AG08396 (cell line): ENCODE measurements at regions not wholly inside any gene's neighbourhood (a gene's known extent, or its start where the extent isn't known, plus 50 kb on each side); places are given as distances from the start of the nearest gene placed in this dataset.
"Not testable (repeated sequence)": the region's sequence is repeated elsewhere in the genome, so short reads cannot be mapped to it uniquely, and the experiment has no call there.

Source experiments
- DNase-seq: peaks from one replicate; pipeline ENCODE4 v3.0.0; 2012; ENCODE audit warnings: low spot score, mixed read lengths

DNA sequence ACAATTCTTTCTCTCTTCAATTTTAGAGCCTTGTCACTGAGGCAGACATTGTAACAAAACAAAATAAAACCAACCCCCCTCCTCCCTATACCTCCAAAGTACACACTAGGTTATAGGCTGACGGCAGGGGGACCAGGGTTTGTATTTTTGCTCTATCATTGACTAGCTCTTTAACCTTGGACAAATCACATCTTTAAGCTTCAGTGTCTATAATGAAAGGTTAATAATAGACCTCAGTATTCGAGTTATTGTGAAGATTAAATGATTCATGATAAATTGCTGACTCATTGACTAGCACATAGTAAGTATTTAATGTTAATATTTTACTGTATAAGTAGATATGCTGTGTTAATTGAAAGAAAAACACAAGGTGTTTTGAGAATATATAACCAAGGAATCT, 1267.6 kb upstream of the ADGRL2 start:
- DNase-seq = no peak

DNA sequence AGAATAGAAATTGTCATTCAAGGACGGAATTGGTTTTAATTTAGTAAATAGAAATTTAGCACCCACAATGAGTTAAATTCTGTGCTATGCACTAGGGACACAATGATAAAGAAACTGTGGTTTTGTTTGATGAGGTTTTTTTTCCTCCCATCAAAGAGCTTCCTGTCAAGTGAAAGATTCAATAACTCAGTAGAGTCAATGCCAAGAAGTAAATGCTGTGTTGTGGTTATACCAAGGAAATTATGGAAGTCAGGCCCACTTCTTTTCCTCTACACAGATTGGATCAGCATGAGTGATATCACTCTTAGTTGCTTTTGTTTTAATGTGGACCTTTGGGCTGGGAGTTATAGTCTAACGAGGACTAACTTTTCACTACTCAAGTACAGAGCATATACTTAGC, 1269.6 kb upstream of the ADGRL2 start:
- DNase-seq = no peak

DNA sequence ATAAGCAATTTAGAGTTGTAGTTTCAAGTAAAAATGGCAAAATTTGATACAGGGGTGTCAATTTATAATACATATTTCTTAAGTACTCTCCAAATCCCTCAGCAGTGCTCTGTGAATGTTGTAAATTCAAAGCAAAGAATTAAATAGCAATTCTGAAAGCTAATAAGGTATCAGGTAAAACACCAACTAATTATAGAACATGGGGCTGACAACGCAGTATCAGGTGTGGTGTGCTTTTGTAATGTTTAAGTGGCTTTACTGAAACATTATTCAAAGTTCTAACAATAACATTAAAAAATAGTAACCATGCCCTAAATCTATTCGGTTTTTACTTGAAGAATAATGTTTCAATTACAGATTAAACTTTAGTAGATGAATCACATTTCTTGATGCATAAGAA, 1271.2 kb upstream of the ADGRL2 start:
- DNase-seq = no peak

DNA sequence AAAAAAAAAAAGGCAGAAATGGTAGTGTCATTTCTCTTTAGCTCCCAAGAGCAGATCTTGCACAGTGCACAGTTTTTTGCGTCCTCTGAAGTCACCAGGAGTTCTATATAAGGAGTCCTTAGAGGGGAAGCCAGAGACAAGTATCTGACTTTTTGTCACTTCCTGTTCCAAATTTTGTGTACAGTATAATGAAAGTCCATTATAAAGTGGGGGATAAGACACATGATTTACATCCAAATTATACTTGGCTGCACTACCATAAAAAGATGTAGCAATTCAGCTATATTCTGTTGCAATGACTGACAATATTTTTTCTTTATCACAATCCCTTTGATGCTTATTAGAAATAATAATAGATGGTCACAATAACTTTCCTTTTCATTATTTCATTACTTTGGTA, 1276.9 kb upstream of the ADGRL2 start:
- DNase-seq = no peak

DNA sequence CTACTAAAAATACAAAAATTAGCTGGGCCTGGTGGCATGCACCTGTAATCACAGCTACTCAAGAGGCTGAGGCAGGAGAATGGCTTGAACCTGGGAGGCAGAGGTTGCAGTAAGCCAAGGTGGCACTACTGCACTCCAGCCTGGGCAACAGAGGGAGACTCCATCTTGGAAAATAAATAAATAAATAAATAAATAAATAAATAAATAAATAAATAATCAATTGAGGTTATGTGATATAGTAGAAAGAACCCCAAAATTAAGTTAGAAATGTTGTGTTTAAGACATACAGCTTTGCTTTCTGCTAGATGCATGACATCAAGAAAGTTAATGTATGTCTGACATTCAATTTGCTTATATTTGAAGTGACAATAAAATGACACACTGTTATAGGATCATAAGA, 1277.7 kb upstream of the ADGRL2 start:
- not testable (repeated sequence) for DNase-seq

DNA sequence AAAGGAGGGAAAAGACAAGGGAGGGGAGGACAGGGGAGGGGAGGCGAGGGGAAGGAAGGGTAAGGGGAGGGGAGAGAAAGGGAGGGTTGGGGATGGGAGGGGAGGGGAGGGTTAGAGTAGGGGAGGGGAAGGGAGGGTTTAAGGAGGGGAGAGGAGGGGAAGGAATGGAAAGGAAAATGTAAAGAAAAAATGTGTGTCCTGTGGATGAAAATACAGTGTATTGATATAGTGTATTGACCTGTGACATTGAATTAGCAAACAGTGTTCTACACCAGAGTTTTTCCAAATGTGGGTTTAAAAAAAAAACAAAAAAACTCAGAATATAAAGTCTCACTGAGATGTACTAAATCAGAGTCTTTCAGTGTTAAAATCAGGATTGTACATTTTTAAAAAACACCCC, 1279.8 kb upstream of the ADGRL2 start:
- no peak for DNase-seq

DNA sequence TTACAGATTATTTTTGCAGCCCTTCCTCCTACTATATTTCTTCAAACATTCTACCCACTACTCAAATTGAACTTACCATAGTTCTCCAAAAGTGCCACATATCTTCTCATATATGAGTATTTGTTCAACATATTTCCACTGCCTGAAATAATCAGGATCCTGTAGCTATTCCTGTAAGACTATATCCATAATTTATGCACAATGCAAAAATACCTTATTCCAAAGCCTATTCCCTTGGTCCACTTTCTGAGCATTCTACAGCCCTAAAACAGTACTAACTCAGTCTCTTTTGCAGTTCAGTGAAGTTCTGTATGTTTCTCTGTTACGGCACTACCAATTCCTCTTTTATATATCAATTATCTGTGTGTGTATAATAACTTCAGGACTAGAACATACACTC, 1283.7 kb upstream of the ADGRL2 start:
- no peak for DNase-seq

DNA sequence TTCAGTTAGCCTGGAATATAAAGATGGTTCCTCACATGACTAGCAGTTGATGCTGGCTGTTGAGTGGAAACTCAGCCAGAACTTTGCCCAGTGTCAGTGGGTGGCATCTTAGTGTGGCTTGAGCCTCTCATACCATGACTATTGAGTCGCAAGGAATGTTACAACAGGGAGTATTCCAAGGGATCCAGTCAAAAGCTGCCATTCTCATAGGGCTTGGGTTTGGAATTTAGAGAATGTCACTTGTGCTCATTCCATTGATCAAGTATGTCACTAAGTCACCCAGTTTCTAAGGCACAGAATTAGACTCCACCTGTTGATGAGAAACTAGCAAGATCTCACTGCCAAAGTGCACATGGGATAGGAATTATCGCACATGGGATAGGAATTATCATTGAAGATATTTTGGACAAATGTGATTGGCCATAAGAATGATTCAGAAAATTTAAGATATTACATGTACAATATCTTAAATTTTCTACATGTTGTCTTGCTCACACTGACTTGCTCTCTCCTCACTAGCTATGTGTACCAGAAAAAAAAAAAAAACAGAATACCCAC, 1290.7 kb upstream of the ADGRL2 start:
- DNase-seq = peak; percentile 2

DNA sequence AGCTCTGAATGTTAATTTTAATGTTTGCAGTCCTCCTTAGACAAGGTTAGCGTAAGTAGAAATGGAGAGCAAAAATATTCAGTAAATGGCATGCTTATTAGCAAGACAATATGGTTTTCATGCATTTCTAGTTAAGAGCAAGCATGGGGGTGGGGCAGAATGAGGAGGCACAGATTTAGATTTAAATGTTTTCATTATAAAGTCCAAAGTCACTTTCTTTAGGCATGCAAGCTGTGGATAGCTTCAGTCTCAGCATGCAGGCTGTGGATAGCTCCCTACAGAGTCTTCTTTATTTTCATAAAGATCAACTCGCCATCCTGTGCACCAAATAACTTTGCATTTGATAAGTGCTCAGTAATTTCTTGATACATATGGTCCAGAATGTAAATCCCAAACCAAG, 1294.5 kb upstream of the ADGRL2 start:
- DNase-seq = no peak

DNA sequence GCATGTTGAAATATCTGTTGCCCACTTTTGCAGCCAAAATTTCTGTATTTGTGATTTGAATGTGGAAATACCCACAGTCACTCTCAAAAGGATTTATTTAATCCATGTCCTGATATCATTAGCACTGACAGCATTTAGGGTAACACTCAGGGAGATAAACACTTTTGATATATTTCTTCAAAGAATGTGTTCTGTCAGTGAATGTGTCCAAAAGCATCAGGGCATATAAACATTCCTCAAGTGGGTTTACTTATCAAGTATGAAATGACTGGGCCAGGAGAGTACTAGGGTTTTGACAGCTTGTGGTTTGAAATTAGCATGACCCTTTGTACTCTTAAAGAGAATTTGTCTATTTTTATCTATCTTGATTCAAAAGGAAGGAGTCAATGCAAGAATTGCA, 1302.1 kb upstream of the ADGRL2 start:
- DNase-seq = peak; percentile 1

DNA sequence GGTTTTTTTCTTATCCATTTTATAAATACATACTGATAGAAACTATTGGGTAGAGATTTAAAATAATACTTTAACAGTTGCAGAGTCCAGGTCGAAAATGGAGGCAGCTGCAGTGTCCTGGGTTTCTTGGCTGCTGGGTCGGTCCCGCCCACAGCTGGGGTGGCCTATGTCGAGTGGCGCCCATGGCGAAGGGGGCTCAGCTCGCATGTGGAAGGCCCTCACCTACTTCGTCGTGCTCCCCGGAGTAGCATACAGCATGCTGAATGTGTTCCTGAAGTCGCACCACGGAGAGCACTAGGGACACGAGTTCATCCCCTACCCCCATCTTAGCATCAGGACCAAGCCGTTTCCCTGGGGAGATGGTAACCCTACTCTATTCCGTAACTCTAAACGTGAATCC, 1304.9 kb upstream of the ADGRL2 start:
- no peak for DNase-seq

DNA sequence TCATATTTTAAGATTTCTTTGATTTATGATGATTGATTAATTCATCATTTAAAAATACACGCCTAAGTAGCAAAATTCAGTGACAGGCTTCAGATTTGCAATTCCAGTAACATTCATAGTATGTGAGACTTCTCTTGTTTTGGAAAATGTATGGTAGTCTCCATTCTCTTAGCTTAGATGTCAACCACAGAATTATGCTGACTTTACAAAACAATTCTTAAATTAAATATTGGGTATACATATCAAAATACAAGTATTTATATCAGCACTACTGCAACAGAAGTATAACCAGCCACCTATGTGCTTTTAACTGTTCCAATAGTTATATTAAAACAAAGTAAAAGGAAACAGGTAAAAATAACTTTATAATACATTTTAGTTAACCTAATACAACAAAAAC, 1328.6 kb upstream of the ADGRL2 start:
- no peak for DNase-seq

DNA sequence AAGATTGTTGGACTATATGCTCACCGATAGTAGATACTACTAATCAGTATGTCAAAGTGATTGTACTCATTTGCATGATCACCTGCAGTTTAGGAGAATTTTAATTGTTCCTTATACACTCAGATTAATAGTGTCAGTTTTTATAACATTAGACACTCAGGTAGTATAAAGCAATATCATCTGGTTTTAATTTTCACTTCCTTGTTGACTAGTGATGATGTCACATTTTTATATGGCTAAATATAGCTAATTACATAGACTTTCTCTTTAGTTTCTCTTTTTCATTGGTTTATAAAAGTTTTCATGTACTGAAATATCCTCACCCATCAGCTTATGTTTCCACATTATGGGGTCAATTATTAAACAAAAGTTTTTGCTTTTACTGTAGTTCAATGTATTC, 1332.4 kb upstream of the ADGRL2 start:
- DNase-seq = no peak

DNA sequence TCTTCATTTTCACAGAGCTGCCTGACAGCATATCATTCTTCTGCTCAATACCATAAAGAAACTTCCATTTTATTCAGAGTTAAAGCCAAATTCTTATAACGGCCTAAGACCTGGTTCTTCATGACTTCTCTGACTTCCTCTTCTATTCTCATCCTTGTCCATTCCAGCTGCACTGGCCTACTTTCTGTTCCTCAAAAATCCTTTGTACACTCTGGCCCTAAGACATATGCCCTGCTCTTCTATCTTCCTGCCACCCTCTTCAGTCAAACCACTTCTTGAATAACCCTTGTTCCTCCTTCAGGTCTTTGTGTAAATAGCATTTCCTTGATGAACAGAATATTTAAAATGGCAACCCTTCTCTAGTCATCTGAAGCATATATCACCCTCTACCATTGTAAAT, 1338.7 kb upstream of the ADGRL2 start:
- no peak for DNase-seq

DNA sequence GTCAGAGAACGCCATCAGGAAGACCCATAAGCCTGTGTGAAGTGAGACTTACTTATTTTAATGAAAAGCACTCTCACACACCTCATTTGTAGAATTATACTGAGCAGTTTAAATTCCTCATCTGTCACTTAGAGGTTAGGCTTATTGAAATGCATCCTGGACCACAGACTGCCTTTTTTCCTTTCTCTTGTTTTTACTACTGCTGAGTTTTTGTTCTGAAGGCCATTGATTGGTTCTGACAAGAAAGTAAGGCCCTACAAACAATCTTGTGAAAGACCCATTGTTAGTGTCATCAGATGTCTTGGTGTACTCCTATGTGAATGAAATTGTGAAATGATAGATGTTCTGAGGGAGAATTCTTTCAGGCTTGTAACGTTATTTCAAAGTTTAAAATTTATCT, 1343.3 kb upstream of the ADGRL2 start:
- DNase-seq = no peak

DNA sequence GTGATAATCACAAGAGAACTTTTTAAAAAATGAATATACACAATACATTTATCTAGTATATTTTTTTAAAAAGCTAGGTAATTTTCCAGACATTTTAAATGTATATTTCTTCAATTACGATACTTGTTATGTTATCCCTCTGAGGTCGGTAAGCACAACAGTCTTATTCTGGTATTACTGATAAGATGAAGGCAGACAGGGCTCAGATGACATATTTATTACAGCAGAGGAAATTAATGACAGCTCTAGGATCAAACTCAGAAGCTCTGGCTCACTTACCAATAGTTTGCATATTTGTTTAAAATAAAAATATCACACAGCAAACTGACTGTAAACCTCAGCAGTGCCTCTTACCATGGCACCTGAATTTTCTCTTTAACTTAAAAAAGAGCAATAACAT, 1347.0 kb upstream of the ADGRL2 start:
- no peak for DNase-seq

DNA sequence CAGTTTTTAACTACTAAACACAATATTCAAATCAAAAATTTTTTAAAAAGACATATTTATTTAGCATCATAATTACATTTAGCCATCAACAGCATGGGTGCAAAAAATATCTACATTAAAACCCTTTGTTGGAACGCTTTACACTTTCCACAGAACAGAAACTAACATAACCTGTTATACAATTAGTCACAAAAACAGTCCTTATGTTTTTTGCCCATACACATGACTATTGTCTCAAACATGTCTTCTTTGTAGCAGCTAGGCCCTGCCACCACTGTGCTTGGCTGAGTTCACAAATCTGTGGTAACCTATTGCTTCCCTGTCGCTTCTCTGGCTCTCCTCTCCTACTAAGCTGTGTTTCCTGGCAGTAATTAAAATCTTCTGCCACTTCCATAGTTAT, 1350.0 kb upstream of the ADGRL2 start:
- DNase-seq = no peak

DNA sequence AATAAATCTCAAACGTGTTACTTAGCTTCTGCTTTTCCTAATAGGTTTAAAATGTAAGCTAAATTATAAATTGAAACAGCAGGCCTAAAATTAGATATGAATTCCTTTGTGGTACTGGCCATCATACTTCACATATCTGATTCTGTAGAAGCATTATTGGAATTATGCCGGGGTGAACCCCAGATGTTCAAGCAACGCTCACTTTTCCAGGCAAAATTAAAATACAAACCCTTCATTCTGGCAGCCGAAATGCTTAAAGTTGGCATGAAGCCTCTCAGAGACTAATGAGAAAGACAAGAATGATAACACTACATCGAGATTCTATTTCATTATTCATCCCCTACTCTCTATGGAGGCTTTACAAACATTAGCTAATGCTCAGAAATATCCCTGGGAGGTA, 1352.7 kb upstream of the ADGRL2 start:
- DNase-seq = no peak

DNA sequence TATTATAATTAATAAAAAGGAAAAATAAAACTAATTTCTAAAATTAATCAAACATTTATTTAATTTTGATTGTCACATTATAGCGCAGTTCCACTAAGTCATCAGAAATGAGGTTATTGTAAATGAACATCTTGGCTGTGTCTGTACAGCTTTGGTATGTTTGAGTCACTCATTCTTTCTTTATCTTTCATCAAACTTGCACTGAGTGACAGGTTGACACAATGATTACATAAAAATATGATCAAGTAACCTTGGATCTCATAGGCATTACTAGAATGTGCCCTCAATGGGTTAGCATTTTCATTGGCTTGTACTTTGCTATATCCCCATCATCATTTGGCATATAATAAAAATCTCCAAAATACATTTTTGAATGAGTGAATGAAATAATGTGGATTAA, 1353.2 kb upstream of the ADGRL2 start:
- no peak for DNase-seq

DNA sequence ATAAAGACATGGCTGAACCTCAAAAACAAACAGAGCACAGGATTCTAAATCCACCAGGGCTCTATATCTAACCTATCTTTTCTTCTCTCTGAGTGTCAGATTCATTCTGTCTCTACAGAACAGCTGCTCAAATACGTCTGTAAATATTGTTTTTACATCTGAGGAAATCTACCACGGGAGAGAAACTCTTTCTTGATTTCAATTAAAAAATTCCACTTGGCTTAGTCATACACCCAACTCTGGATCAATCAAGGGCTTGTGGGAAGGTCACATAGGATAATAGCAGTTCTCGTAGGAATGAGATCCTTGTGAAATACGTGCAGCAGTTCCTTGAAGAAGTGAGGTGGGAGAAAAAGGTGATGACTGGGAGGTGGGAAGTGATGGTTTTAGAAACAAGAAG, 1355.7 kb upstream of the ADGRL2 start:
- DNase-seq = no peak

DNA sequence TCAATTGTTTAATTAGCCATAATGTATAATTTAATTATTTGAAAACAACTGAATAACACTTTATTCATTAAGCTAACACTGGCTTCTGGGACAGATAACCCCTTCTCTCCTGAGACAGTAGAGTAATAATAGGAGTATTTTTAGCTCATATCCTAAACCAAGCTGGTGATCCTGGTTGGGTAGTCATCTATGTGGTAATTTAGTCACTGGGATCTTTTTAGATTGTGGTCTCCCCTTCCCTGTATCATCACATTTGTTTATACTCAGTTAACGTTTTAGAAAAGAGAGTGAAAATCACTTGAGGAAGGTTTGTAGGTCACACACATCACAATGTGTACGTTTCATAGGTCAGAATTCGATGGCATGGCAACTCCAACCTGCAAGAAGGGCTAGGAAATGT, 1356.6 kb upstream of the ADGRL2 start:
- DNase-seq = no peak

DNA sequence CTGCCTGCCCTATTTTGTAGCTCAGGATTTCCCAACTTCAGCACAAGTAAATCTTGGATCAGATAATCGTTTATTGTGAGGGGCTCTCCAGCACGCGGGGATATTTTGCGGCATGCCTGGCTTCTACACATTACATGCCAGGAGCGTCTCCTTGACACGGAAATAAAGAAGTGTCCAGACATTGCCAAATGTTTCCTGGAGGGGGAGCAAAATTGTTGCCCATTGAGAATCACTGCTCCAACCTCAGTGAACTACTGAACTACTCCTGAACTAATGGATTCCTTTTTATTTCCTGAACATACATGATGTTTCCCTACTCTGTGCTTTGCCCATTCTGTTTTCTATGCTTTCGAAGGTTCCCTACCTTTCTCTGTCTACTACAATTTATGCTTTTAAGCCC, 1359.1 kb upstream of the ADGRL2 start:
- no peak for DNase-seq

DNA sequence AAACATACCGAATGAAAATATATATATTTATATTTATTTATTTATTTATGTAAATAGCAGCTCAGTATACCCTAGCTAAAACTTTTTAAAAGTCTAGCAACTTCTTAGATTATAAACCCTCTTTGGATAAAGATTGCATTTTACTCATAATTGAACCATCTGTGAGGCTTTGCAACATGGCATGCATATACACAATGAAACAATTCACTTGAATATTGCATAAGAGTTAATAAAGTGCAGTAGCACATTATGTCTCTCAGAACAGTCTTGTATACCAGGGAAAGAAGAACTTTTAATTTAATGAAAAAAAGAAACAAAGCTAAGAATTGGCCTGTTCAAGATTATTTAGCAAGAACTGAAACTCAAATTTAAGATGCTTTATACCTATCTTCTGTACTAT, 1363.9 kb upstream of the ADGRL2 start:
- DNase-seq = no peak

DNA sequence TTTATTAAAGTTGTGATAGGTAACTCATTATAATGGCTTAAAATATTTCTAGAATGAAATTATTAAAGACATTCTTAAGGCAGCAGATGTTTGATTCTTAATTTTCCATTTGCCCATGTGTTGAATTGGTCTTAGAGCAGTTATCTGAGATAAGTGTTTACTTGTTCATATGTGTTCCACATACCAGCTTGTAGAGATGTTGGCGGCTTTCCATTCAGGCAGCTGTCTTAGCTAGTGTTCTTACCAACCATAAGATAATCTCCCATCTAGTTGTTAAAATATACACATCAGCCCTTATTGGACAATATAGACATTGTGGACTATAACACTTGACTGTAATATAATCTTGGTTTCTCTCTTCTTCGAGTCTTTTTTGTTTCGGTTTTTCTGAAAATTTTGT, 1372.9 kb upstream of the ADGRL2 start:
- DNase-seq = no peak

DNA sequence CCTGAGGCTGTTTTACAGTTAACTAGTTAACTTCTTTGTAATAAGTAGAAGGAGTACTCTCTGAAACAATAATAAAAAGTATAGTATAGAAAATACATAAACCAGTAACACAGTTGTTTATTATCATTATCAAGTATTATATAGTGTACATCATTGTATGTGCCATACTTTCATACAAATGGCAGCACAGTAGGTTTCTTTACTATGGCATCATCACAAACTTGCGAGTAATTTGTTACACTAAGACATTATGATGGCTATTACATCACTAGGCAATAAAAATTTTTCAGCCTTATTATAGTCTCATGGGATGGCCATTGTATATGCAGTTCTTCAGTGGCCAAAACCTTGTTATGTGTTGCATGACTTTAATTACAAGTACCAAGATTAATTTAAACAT, 1376.5 kb upstream of the ADGRL2 start:
- DNase-seq = no peak
